NCI-H526 treated with DMSO at 0.1 percent for 48 hours (cell line): ENCODE measurements at regions not wholly inside any gene's neighbourhood (a gene's known extent, or its start where the extent isn't known, plus 50 kb on each side); places are given as distances from the start of the nearest gene placed in this dataset.

Source experiments
- DNase-seq: peaks from one replicate; lab custom pipeline; 2025; lab: John Stamatoyannopoulos, UW

- no peak for DNase-seq
Measured at GRCh38 chr10:3691482-3691881, 93.5 kb downstream of the KLF6 start.

- no peak for DNase-seq
Measured at GRCh38 chr10:3689871-3690510, 95.0 kb downstream of the KLF6 start.

- DNase-seq: no peak
Measured at GRCh38 chr10:3687510-3688081, 97.4 kb downstream of the KLF6 start.

- DNase-seq: no peak
Measured at GRCh38 chr10:3685384-3685783, 99.6 kb downstream of the KLF6 start.

GRCh38 chr10:3684891-3685290, 100.1 kb downstream of the KLF6 start:
- no peak for DNase-seq

- no peak for DNase-seq
Measured at GRCh38 chr10:3683560-3683959, 101.4 kb downstream of the KLF6 start.

- no peak for DNase-seq
Measured at GRCh38 chr10:3682745-3683144, 102.3 kb downstream of the KLF6 start.

- no peak for DNase-seq
Measured at GRCh38 chr10:3681642-3682554, 103.1 kb downstream of the KLF6 start.

GRCh38 chr10:3679950-3680629, 104.9 kb downstream of the KLF6 start:
- no peak for DNase-seq

- no peak for DNase-seq
Measured at GRCh38 chr10:3678629-3679227, 106.3 kb downstream of the KLF6 start.

- DNase-seq: peak; percentile 21
Measured at GRCh38 chr10:3676564-3676963, 108.4 kb downstream of the KLF6 start.

GRCh38 chr10:3672220-3672619, 112.8 kb downstream of the KLF6 start:
- no peak for DNase-seq

GRCh38 chr10:3671386-3671955, 113.5 kb downstream of the KLF6 start:
- no peak for DNase-seq

- no peak for DNase-seq
Measured at GRCh38 chr10:3668966-3669330, 116.1 kb downstream of the KLF6 start.

GRCh38 chr10:3668276-3668965, 116.6 kb downstream of the KLF6 start:
- DNase-seq: no peak

- DNase-seq: no peak
Measured at GRCh38 chr10:3666525-3667302, 118.3 kb downstream of the KLF6 start.

- DNase-seq: no peak
Measured at GRCh38 chr10:3665316-3665908, 119.6 kb downstream of the KLF6 start.

- no peak for DNase-seq
Measured at GRCh38 chr10:3662775-3663174, 122.2 kb downstream of the KLF6 start.

GRCh38 chr10:3661271-3661670, 123.7 kb downstream of the KLF6 start:
- DNase-seq: no peak

GRCh38 chr10:3660753-3661152, 124.3 kb downstream of the KLF6 start:
- no peak for DNase-seq
